Superior temporal gyrus (tissue), 1 donor: ENCODE measurements at regions not wholly inside any gene's neighbourhood (a gene's known extent, or its start where the extent isn't known, plus 50 kb on each side); places are given as distances from the start of the nearest gene placed in this dataset.
"Not testable (repeated sequence)": the region's sequence is repeated elsewhere in the genome, so short reads cannot be mapped to it uniquely, and the experiment has no call there.

Experiments
- DNase-seq: peaks from one replicate; pipeline ENCODE4 v3.0.0-alpha.2; 2016; ENCODE audit errors: extremely low spot score

DNA sequence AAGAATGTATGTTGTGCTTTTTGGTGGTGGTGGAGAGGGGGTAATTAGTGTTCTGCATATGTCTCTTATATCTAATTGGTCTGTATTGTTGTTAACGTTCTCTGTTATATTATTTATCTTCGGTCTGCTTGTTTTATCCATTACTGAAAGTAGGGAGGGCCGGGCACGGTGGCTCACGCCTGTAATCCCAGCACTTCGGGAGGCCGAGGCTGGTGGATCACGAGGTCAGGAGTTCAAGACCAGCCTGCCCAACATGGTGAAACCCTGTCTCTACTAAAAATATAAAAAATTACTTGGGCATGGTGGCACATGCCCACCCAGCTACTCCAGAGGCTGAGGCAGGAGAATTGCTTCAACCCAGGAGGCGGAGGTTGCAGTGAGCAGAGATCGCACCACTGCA, 2672.1 kb downstream of the PCDH9 start:
- not testable (repeated sequence) for DNase-seq

DNA sequence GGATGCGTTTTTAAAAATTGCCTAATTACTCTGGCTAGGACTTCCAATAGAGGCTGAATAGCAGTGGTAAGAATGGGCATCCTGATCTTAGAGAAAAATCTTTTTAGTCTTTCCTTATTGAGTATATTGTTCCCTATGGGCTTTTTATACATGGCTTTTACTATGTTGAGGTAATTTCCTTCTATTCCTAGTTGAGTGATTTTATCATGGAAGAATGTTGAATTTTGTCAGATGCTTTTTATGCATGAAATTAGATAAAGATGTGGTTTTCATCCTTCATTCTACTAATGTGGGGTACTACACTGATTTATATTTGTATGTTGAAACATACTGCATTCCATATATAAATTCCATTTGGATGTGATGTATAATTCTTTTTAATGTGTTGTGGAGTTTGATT, 2673.8 kb downstream of the PCDH9 start:
- no peak for DNase-seq

DNA sequence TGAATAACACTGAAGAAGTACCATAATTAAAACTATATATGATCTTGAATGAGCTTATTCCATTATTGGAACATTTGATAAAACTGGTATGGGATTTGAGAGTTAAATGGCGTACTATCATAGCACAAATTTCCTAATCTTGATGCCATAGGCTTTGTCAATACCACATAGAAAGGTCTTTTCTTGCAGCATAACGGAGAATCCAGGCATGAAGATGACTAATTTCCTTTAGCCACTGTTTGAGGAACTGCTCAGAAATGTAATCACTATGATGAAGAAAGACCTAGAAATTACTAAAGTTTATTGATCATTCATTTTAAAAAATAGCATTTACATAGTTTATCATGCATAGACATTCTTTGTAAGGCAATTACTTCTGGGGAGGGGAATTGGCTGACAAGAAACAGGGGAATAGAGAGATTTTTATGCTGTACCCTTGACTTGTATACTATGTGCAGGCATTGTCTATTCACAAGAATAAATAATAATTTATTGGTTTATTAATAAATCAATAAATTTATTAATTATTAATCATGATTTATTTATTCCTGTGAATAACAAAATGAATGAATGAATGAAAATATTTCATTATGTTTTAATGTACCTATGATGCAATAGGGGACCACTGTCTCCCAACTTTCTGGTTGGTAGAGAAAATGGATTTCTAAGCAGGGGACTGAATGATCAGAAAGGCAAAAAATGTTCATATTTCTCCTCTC, 2676.6 kb downstream of the PCDH9 start:
- no peak for DNase-seq

DNA sequence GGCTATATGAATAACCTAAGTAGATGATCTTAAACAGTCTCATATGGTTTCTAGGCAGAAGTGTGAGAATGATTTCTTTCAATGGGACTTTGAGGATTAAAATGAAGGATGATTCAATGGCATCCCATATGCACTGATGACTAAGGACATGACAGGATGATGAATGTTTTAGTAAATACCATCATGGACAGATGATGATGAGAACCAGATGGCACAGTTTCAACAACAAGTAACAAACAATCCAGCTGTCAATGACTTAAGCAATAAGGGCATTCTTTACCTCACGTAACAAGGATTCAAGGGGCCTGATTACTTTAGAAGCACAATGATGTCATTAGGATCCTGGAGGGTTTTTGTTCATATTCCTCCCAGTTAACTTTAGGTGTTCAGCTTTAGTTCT, 2678.4 kb downstream of the PCDH9 start:
- no peak for DNase-seq

DNA sequence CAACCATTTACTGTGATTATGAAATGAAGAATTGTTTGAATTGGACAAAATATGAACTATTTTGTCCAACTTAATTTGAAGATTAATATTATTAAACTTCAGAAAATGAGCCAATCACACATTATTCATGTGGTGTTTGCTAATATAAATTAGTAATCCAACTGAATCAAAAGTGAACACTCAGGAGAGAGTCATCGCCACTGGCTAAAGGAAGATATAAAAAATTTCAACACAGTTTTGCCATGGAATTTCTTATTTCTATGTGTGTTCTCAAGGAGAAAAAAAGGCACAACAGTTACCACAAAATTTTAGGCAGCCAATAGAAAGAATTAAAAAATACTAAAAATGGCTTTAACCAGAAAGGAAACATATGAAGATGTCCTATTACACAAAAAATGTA, 2683.8 kb downstream of the PCDH9 start:
- DNase-seq, result no peak

DNA sequence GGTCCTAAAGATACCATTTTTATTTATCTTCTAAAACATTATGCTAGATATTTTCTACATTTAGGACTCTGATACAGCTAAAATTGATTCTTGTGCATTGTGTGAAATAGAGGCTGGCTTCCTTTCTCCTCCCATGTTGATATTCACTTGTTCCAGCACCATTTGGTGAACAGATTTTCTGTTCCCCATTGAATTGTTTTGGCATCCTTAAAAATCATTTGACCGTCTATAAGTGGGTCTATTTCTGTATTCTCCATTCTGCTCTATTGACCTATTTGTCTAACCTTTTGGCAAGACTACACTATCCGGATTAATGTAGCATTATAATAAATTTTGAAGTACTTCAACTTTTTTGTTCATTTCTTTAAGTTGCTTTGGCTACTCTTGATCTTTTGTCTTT, 2689.2 kb downstream of the PCDH9 start:
- no peak for DNase-seq

DNA sequence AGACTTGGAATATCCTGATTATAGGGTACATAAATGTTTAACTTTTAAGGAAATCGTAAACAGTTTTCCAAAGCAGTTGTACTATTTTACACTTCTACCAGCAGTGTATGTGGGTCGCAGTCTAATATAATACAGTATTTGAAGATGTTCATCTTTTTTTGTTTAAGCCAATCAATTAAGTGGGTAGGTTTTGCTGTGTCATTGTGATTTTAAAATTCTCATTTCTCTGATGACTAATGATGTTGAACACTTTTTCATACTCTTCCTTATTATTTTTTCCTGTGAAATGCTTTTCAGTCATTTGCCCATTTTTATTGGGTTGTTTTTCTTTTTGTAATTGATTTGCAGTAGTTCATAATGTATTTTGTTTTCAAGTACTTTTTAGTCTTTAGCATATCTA, 2689.7 kb downstream of the PCDH9 start:
- DNase-seq, result no peak

DNA sequence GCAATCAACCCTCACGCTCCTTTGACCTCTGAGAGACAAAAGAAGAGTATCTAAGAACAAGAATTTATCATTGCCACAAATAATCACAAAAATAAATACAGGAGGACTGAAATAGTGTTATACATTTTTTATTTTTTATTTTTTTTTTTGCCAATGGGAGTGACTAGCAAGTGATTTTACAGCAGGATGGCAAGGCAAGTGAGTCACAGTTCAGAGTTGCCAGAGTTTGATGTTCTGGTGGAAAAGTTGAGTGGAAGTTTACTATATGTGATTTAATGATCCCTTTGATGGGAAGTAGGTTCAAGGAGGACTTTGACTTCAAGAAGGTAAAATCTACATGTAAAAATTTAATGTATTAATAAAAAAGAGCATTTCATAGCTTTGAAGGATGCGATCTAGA, 2691.4 kb downstream of the PCDH9 start:
- no peak for DNase-seq

DNA sequence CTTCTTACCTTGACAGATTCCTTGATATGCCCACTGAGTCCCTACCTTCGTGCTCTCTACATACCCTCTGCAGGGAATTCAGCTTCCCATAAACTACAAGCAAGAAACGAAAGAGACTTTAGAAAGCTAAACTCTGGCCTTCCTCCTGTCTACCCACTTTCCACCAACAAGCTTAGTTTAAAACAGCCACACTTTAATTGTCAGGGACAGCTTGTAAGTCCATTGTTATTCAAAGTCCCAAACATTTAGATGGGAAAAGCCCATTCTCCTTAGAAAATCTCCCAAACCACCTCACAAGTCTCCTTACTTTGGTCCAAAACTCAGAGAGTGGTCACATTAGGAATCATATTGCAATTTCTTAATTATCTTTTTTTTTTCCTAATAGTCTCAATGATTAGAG, 2695.8 kb downstream of the PCDH9 start:
- no peak for DNase-seq

DNA sequence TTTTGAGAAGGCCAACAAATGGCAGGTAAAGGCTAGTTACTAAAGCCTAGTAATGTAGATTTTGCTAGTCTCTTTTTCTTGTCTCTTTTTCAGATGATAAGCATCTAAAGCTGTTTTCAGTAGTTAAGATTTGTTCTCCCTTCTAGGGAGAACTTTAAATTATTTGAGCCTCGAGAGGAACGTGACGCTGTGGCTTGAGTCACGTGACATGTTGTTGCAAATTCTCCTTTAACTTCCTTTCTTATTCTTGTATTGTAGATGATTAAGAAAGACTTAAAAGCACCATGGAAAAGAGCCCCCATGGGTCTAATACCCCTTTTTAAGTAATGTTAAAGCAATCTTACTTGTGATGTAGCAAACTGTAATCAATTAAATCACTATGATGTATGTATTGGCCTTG, 2698.7 kb downstream of the PCDH9 start:
- no peak for DNase-seq

DNA sequence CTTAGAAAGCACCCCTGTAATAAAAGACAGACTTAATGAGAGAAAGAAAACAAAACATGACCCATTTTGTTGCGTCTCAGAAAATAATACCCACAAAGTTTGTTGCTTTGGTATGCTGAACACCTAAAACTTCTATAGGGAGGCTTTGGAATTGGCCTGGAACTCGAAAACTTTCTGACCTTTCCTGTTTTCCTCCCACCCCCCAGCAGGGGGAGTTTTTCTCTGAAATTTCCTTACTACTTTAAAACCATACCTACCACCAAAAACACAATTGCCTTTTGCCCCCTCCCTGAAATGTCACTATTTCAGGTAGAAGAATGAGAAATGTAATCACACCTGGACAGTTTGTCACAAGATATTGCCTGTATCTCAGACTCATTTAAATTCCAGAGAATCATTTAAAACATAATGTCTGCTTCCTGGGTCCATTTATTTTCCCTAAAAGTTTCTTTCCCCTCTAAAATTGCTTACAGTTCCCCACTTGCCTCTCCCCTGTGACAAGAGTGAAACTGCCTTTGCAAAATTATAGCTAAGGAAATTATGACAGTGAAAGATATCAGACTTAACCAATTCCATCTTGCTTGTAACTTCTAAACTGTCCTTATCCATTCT, 2700.2 kb downstream of the PCDH9 start:
- peak; percentile 22 for DNase-seq

DNA sequence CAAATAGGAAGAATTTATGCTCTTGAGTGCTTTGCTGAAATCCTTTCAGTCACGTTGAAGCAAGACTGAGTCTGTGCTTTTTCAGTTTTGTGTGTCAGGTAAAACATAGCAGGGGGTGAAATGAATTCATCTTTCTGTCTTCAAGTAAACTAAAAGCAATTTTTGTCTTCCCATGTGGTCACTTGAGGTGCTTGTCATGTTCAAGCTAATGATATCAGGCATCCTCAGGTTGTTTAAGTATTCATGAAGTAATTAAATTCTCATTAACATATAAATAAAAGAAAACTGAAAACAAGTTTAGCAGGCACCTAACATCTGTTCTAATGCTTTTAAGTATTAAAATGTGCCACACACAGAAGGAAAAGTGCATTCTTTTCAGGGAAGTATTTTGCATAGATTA, 2701.3 kb downstream of the PCDH9 start:
- no peak for DNase-seq

DNA sequence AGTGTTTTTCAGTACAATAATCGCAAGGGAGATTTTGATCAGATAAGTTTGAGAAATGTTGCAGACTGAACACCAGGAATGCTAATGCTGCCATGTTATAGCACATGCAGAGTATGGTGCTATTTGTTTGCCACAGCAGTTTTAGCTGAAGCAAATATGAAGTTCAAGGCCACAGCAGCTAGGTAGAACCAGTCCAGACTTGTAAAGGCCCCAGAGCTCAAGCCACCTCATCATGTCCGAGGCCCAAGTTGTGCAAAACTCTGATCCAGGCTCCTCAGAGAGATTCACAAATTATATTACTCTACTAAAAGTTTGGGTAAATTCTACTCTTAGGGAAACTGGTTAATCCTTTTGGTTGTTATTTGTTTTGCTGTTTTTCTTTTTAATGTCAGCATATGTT, 2702.6 kb downstream of the PCDH9 start:
- no peak for DNase-seq

DNA sequence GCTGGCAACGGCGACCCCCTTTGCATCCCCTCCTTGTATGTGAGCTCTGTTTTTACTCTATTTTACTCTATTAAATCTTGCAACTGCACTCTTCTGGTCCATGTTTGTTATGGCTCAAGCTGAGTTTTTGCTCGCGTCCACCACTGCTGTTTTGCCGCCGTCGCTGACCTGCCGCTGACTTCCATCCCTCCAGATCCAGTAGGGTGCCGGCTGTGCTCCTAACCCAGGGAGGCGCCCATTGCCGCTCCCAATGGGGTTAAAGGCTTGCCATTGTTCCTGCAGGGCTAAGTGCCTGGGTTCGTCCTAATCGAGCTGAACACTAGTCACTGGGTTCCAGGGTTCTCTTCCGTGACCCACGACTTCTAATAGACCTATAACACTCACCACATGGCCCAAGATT, 2704.4 kb downstream of the PCDH9 start:
- DNase-seq, result no peak

DNA sequence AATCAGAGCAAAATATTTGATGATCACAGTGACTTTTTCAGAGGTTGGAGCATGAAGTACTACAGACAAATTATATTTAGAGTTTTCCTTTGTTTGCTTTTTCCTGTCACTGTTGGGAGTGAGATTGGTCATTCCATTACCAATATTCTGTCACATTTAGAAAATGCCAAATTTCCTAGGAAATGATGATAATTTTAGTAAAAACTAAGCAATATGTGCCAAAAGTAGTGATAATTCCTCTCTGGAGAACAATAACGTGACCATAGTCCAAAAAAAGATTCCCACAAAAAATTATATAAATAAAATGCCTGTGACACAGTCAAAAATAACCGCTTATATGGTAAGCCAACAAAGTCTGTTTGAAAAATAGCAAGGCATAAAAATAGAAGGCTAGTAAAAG, 2719.4 kb downstream of the PCDH9 start:
- no peak for DNase-seq

DNA sequence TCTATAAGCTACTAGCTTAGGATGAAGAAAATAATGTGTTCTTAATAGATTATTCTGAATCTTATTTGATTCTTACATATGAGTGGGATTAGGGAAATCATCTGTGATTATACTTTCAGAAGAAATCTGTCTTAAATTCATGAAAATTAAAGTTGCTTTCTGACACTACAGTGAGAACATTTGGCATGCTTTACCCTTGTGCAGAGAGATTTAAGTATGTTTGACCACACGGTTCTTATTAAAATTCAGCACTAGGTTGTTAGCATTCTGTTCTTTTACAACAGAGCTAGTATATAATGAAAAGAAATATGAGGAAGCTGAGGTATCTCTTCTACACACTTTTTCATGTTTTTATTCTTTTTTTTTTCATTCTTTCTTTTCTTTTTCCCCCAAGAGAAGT, 2723.9 kb downstream of the PCDH9 start:
- no peak for DNase-seq

DNA sequence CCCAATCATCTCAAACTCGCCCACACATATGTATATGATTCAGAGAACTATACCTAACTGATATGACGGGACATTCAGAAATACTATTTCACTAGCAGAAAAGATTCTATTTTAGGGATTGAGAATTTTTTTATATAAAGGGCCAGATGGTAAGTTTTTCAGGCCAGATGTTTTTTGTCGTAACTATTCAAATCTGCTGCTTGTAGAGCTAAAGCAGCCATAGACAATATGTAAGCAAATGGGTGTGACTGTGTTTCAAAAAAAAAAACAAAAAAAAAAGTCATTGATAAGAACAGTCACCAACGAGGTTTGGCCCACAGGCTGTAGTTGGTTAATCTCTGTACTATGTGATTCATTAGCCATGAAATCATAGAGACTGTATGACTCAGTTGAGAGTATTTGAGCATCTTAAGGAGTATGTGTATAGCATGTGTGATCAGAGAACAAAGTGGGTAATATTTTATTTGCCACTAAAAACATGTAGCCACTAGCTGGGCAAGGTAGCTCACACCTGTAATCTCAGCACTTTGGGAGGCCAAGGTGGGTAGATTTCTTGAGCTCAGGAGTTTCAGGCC, 2724.7 kb downstream of the PCDH9 start:
- DNase-seq, result peak; percentile 30

DNA sequence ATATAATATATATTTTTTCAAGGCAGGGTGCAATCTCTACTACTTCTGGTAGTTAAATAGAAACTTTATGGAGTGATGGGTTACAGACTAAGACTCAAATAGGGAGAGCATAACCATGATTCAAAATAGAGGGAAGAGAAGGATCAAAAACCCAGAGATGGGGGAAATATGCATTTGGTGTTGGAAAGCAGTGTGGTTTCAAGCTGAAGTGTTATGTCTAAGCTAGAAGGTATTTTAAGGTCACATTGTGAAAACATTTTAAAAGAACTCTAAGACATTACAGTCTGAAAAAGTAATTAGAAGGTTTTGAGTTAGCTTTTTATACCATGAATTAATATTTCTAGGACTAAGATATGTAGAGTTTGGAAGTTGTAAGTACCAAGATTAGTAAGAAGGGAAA, 2741.4 kb downstream of the PCDH9 start:
- DNase-seq, result no peak

DNA sequence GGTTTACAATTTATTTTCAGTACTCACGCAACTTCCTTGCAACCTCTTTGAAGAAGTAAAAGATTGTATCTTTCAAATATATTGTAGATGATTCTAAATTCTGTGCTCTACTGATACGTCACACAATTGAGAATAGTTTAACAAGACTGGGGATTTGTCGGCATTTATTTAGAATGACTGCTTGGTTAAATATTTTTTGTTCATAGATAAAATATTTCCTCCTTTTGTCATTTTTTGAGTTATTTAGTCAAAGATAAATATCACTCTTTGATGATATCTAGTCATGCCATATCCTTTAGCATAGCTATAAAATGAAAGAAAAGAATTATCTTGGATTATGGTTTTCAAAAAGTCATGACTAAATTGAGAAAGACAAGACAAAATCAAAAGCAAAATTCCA, 2747.8 kb downstream of the PCDH9 start:
- no peak for DNase-seq

DNA sequence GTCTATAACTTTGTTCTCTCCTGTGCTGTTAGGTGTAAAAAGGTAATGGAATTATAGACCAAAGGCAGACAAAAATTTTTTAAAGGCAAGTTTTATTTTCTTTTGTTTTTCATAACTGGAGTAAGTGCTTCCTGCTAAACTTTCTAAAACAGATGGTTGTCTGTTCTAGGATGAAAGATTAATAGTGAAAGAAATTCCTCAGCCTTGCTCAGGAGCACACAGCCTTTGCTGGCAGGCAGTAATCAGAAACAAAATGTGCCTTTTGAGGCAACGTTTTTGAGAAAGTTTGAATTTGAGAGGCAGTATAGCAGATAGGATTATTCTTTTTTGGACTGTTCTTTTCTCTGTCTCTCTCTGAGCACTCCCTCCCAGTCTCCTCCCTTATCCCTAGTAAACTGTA, 2749.5 kb downstream of the PCDH9 start:
- DNase-seq, result no peak

DNA sequence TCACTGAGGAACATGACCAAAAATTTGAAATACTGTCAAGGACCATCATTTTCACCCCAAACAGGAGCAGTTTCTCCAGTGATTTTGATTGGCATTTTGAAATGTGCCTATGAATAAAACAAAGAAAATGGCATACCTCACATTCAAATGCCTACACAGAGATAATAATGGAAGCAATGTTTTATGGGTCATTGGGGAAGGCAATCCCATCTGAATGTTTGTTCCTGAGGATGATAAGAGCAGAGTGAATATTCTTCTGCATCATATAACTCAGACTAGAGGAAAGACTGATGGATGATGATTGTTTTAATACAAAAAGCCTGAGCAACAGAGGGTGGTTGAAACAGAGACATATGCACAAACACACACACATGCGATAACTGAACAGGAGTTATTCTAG, 2749.9 kb downstream of the PCDH9 start:
- no peak for DNase-seq

DNA sequence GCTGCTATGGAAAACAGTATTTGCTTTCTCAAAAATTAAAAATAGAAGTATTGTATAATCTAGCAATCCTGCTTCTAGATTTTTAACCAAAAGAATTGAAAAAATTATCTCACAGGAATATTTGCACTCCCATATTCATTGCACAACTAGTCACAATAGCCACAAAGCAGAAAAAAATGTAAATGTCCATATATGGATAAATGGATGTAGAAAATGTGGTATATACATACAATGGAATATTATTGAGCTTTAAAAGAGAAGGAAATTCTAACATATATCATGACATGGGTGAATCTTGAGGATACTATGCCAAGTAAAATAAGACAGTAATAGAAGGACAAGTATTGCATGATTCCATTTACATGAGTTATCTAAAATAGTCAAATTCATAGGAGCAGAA, 2753.0 kb downstream of the PCDH9 start:
- DNase-seq, result no peak

DNA sequence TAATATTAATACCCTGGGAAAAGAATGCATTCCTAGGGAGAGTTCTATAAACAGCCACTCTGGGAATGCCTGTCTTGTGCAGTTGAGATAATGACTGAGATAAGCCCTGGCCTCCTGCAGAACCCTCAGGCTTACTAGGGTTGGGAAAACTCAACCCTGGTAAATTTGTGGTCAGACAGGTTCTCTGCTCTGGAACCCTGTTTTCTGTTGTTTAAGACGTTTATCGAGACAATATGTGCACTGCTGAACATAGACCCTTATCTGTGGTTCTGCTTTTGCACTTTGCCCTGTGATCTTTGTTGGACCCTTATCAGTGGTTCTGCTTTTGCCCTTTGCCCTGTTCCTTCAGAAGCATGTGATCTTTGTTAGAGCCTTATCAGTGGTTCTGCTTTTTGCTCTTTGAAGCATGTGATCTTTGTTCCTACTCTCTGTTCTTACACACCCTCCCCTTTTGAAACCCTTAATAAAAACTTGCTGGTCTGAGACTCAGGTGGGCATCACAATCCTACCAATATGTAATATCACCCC, 2754.0 kb downstream of the PCDH9 start:
- DNase-seq, result not testable (repeated sequence)
